ELR (cell line): ENCODE measurements at regions not wholly inside any gene's neighbourhood (a gene's known extent, or its start where the extent isn't known, plus 50 kb on each side); places are given as distances from the start of the nearest gene placed in this dataset.
A peak's percentile ranks its signal among the peaks of the same experiment; 100 is the strongest.
"Not testable (repeated sequence)": the region's sequence is repeated elsewhere in the genome, so short reads cannot be mapped to it uniquely, and the experiment has no call there.

ENCODE experiments used
- DNase-seq: peaks from one replicate; pipeline ENCODE4 v3.0.0-alpha.2; 2015; ENCODE audit warnings: low read depth

DNA sequence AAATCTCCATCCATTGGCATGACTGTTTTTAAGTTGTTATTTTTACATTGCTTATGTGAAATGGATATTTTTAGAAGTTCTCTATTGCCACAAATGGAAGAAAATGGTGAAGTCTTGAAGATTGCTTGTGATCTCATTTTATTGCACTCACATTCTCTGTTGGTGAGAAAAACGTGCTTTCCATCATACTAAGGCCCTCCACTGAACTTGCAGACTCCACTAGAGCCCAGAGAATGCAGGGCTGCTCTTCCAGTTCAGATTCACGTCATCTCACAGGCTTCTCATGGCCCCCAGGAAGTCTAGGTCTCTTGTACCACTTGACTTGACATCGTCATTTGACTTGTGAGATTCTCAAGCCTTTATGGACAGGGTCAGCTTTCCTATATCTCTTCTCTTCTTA lies 254.8 kb upstream of the COPS8 start:
- no peak for DNase-seq

GRCh38 chr2:236831698-236832097 lies 254.0 kb upstream of the COPS8 start:
- no peak for DNase-seq

- DNase-seq = peak; percentile 6
Measured at GRCh38 chr2:236833501-236834073, 252.1 kb upstream of the COPS8 start.

DNA sequence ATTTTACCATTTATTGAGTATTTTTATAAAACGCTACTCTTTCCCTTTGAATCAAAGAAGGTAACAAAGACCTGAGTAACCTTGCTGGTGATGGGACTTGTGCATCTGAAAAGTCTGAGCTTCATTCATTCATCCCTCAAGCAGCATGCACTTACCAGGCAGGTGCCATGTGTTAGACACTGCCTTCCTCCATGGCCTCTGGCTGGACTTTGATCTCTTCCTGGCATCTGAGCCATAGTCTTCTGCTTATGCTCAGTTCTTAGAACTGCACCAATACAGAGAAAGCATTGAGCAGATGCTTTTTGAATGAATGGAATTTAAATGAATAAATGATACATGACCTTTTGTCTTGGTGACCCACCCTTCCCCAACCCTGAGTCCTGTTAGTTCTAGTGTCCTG lies 251.4 kb upstream of the COPS8 start:
- no peak for DNase-seq

- no peak for DNase-seq
Measured at GRCh38 chr2:236835307-236836024, 250.2 kb upstream of the COPS8 start.

- not testable (repeated sequence) for DNase-seq
Measured at GRCh38 chr2:236836028-236836427, 249.7 kb upstream of the COPS8 start.

DNA sequence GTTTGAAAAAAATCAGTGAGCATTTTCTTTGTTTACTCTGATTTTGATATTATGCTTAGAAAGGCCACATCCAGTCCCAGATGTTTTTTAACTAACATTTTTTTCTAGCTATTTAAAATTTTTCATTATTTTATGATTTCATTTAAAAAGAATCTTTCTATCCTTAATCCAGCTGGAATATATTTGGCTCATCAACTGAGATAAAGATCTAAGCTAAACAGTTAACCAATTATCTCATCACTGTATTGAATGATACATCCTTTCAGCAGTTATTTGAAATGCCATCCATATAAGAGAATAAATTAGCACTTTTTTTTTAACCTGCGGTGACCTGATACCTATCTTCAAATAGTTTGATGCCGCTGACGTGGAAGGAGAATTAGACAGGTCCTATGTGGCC lies 245.5 kb upstream of the COPS8 start:
- DNase-seq = no peak

GRCh38 chr2:236840857-236841256 lies 244.8 kb upstream of the COPS8 start:
- DNase-seq = no peak

GRCh38 chr2:236841389-236841788 lies 244.3 kb upstream of the COPS8 start:
- no peak for DNase-seq

- DNase-seq = no peak
Measured at GRCh38 chr2:236843161-236843968, 242.3 kb upstream of the COPS8 start.

GRCh38 chr2:236844711-236845110 lies 241.0 kb upstream of the COPS8 start:
- DNase-seq = no peak

- no peak for DNase-seq
Measured at GRCh38 chr2:236847023-236847422, 238.7 kb upstream of the COPS8 start.

DNA sequence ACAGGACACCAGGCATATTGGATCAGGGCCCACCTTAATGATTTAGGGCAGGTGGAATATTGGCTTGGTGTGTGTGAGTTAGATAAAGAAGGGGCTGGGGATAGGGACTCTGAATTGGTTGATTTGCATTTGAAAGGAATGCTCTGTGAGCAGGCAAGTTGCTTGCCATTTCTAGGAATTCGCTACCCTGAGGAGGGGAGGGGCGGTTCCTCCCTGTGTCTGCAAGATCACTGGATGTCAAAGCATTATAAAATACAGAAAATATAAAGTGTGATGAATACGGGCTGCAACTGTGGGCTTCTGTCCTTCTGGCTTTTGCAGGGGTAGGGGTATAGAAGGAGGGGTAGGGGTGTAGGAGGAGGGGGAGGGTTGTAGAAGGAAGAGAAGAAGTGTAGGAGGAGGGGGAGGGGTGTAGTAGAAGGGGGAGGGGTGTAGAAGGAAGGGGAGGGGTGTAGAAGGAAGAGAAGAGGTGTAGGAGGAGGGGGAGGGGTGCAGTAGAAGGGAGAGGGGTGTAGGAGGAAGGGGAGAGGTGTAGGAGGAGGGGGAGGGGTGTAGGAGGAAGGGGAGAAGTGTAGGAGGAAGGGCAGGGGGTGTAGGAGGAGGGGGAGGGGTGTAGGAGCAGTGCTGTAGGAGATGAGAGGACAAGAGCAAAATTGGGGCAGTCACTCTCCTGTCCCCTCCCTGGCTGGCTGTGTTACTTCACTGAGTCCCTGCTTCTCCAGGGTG lies 238.0 kb upstream of the COPS8 start:
- DNase-seq = no peak

GRCh38 chr2:236848501-236848900 lies 237.2 kb upstream of the COPS8 start:
- no peak for DNase-seq

DNA sequence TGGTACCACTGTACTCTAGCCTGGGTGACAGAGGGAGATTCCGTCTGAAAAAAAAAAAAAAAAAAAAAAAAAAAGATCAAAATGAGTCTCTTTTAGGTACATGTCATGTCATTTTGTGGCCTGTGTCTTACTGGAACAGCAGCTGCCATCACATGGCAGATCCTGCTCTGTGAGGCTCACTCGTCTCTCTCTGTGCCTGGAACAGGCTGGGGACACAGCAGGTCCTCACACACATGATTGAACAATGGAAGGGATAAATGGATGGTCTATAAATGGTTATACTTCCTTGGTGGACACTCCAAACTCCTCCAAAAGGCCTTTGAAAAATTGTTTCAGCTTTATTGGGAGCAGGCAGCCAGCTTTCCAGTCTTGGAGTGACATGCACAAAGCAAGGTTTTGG lies 236.2 kb upstream of the COPS8 start:
- DNase-seq = no peak

GRCh38 chr2:236849940-236850339 lies 235.7 kb upstream of the COPS8 start:
- no peak for DNase-seq

DNA sequence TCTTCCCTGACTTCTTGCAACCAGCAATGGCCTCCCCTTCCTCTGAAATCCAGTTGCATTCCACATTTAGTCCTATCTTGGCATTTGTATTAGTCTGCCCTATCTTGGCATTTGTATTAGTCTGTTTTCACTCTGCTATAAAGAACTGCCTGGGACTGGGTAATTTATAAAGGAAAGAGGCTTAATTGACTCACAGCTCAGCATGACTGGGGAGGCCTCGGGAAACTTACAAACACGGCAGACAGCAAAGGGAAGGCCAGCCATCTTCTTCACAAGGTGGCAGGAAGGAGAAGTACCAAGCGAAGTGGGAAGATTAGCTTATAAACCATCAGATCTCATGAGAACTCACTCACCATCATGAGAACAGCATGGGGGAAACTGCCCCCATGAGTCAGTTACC lies 234.5 kb upstream of the COPS8 start:
- DNase-seq = no peak

DNA sequence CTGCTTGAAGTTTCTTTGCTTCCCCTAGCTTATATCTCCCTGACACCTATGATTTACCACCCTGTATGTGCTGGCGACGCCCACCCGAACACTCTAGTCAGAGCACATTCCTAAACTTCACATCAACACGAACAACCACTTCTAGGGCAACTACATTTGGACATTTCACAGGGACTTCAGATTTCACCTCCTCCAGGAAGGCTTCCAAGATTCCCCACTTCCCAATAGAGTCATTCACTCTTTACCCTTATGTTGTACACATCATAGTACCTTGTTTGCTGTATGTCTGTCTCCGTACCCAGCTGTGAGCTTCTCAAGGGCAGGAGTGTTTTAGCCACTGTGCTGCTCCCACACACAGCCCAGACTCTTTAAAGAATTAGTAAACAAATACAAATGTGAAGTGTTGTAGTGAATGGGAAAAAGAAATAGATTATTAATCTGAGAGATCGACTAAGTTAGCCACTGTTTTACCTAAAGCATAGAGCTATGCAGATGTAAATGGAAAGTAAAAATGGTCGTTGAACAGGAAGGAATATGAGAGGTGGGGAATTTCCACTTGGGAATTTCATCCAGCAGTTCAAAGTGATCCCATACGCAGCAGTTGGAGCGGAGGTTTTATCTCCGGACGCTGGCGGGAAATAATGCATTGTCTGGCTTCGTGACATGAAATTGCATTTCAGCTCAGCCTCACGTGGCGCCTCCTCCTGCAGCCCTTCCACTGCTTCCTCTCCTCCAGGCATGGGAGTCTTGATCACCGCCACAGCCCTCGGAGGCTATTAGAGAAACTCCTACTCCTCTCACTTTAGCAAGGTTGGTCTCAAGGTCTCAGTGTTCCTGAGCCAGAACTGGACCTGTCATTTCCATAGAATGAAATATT lies 233.4 kb upstream of the COPS8 start:
- DNase-seq = no peak

DNA sequence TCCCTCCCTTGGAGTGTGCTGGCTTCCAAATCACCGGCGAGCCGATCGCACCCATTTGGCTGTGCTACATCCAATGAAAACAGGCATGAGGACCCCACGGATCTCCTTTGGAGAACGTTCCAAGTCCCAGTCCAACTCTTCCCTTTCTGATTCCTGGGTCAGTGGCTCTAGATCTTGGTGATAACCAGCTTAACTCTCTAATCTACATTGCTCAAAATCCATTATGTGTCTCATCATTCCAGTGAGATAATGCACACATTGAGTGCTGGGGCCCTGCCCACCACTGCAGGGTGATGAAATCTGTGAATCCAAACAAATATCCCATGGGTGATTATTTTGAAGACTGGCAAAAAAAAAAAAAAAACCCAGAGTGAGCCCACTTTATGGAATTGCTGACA lies 232.7 kb upstream of the COPS8 start:
- DNase-seq = no peak

DNA sequence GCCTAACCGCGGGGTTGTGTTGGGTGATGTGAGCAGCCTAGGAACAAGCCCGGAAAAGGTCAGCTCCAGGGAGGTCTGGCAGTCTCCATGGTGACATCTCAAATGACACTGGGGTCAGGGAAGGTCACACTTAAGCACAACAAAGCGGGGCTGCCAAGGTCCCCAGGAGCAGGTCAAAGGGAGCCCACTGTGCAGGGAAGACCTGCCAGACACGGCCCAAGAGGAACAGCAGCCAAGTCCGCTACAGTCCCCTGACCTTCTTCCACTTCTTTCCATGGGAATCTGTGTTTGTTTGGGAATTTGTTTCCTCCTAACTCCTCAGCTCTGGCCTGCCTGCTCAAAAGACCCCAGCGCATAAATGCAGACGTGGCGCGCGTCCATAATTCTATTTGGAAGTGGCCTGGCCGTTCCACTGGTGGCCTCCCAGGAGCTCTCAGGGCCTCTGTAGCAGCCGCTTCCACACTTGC lies 232.1 kb upstream of the COPS8 start:
- DNase-seq = no peak

DNA sequence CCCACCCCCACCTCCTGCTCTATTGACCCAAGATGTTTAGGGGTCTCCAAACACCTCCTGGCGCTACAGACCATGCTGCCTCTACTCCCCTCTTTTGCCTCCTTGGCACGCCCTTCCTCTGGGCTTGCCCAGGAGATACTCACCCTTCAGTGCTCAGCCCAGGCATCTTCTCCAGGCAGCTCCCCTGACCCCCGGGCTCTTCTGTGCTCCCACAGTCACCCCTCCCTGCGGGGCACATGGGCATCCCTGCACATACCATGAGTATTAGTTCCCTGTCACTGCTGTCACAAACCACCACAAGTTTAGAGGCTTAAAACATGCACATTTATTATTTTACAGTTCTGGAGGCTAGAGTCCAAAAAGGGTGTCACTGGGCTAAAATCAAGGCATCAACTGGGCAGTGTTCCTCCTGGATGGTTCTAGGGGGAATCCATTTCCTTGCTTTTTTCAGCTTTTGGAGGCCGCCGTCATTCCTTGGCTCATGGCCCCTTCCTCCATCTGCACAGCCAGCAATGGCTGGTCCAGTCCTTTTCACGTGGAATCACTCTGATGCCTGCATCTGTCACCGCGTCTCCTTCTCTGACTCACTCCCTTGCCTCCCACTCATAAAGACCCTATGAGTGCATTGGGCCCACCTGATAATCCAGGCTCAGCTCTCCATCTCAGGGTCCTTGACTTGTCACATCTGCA lies 230.4 kb upstream of the COPS8 start:
- no peak for DNase-seq
